Urothelium cell line (cell line): ENCODE measurements at regions not wholly inside any gene's neighbourhood (a gene's known extent, or its start where the extent isn't known, plus 50 kb on each side); places are given as distances from the start of the nearest gene placed in this dataset.

ENCODE experiments used
- DNase-seq: peaks from one replicate; pipeline ENCODE4 v3.0.0; 2011; ENCODE audit warnings: low spot score, mixed read lengths
- FAIRE-seq: peaks from 2 replicates; lab custom pipeline; 2011; peaks lifted over from hg19 to GRCh38; lab: Jason Lieb, UNC

- DNase-seq = no peak
Measured at GRCh38 chr11:134531327-134532130, 119.5 kb upstream of the B3GAT1 start.

GRCh38 chr11:134530636-134531326 is 118.7 kb upstream of the B3GAT1 start:
- DNase-seq = no peak

More at GRCh38 chr11:134531327-134532130, 119.5 kb upstream of the B3GAT1 start:
- FAIRE-seq = no peak

GRCh38 chr11:134529212-134530096 is 117.4 kb upstream of the B3GAT1 start:
- FAIRE-seq = no peak
- DNase-seq = no peak

More at GRCh38 chr11:134530636-134531326, 118.7 kb upstream of the B3GAT1 start:
- FAIRE-seq = no peak

GRCh38 chr11:134528453-134528852 is 116.4 kb upstream of the B3GAT1 start:
- DNase-seq = no peak
- no peak for FAIRE-seq

- no peak for DNase-seq
- FAIRE-seq = no peak
Measured at GRCh38 chr11:134527382-134528243, 115.6 kb upstream of the B3GAT1 start.

GRCh38 chr11:134524896-134525845 is 113.1 kb upstream of the B3GAT1 start:
- no peak for FAIRE-seq

GRCh38 chr11:134524201-134524600 is 112.2 kb upstream of the B3GAT1 start:
- FAIRE-seq = no peak

More at GRCh38 chr11:134524896-134525845, 113.1 kb upstream of the B3GAT1 start:
- DNase-seq = no peak

GRCh38 chr11:134522782-134523570 is 110.9 kb upstream of the B3GAT1 start:
- DNase-seq (peak; percentile 38), FAIRE-seq (no peak)

More at GRCh38 chr11:134524201-134524600, 112.2 kb upstream of the B3GAT1 start:
- no peak for DNase-seq

- DNase-seq (no peak), FAIRE-seq (peak; percentile 71)
Measured at GRCh38 chr11:134521452-134522289, 109.6 kb upstream of the B3GAT1 start.

GRCh38 chr11:134521001-134521400 is 109.0 kb upstream of the B3GAT1 start:
- FAIRE-seq (no peak), DNase-seq (no peak)

- no peak for FAIRE-seq
- DNase-seq = no peak
Measured at GRCh38 chr11:134519788-134520187, 107.7 kb upstream of the B3GAT1 start.

GRCh38 chr11:134519390-134519750 is 107.3 kb upstream of the B3GAT1 start:
- FAIRE-seq (no peak), DNase-seq (no peak)

- no peak for DNase-seq
- FAIRE-seq = no peak
Measured at GRCh38 chr11:134518616-134519389, 106.8 kb upstream of the B3GAT1 start.

GRCh38 chr11:134517621-134518293 is 105.7 kb upstream of the B3GAT1 start:
- no peak for DNase-seq
- FAIRE-seq = no peak

GRCh38 chr11:134517115-134517514 is 105.1 kb upstream of the B3GAT1 start:
- no peak for FAIRE-seq
- no peak for DNase-seq

- FAIRE-seq (no peak), DNase-seq (no peak)
Measured at GRCh38 chr11:134516529-134516928, 104.5 kb upstream of the B3GAT1 start.
